DND-41 (cell line): ENCODE measurements at regions not wholly inside any gene's neighbourhood (a gene's known extent, or its start where the extent isn't known, plus 50 kb on each side); places are given as distances from the start of the nearest gene placed in this dataset.

Experiments
- ATAC-seq: fragments of 200-7000 bp; cut with Tn5 transposase; 3 replicates; pipeline ENCODE4 v1.9.1; 2021; ENCODE audit warnings: low read depth; ENCODE audit not compliant: insufficient read depth
- DNase-seq: peaks from one replicate; pipeline ENCODE4 v3.0.0-alpha.2; 2020
- H2AFZ ChIP-seq: 2 replicates; pipeline ENCODE4 v1.6.0; 2012; ENCODE audit warnings: low read depth, low read length
- H3K27ac ChIP-seq: 2 replicates; pipeline ENCODE4 v1.5.1; 2012; ENCODE audit warnings: low read length, inconsistent platforms
- H3K27me3 ChIP-seq: fragments of 200-600 bp; sonication (generic); 2 replicates; pipeline ENCODE4 v1.6.0; 2012; ENCODE audit warnings: low read length, mild to moderate bottlenecking, inconsistent platforms; ENCODE audit not compliant: insufficient read depth, poor library complexity
- H3K36me3 ChIP-seq: 2 replicates; pipeline ENCODE4 v1.5.1; 2012; ENCODE audit warnings: low read length, inconsistent platforms; ENCODE audit not compliant: insufficient read depth
- H3K4me1 ChIP-seq: 2 replicates; pipeline ENCODE4 v1.5.1; 2012; ENCODE audit warnings: mild to moderate bottlenecking, low read length; ENCODE audit not compliant: insufficient read depth
- H3K4me2 ChIP-seq: 2 replicates; pipeline ENCODE4 v1.6.0; 2012; ENCODE audit warnings: mild to moderate bottlenecking, moderate library complexity, low read length, inconsistent platforms; ENCODE audit not compliant: insufficient read depth
- H3K4me3 ChIP-seq, 2 experiments: fragments of 200-600 bp in 1 of 2; shearing (Covaris generic) in 1 of 2; 2 replicates each; pipeline ENCODE4 v1.5.1; 2012 to 2016; ENCODE audit warnings: inconsistent platforms in 2 of 2, low read length in 2 of 2, mild to moderate bottlenecking in 2 of 2, low read depth in 1 of 2, moderate library complexity in 1 of 2
- H3K79me2 ChIP-seq: 2 replicates; pipeline ENCODE4 v1.6.0; 2012; ENCODE audit warnings: low read length, inconsistent platforms; ENCODE audit not compliant: insufficient read depth
- H3K9ac ChIP-seq: 2 replicates; pipeline ENCODE4 v1.6.0; 2012; ENCODE audit warnings: low read depth, mild to moderate bottlenecking, inconsistent platforms, low read length, moderate library complexity
- H3K9me3 ChIP-seq: 2 replicates; pipeline ENCODE4 v1.5.1; 2012; ENCODE audit warnings: low read length, moderate library complexity, mild to moderate bottlenecking, inconsistent platforms; ENCODE audit not compliant: insufficient read depth, severe bottlenecking
- H4K20me1 ChIP-seq: 2 replicates; pipeline ENCODE4 v1.6.0; 2012; ENCODE audit warnings: low read length; ENCODE audit not compliant: insufficient read depth
- CTCF ChIP-seq: IDR thresholded peaks from 2 replicates; pipeline ENCODE4 v1.5.1; 2012; ENCODE audit warnings: borderline replicate concordance, low read length, moderate library complexity, mild to moderate bottlenecking; ENCODE audit not compliant: poor library complexity, severe bottlenecking; ENCODE audit errors: extremely low read depth
- EZH2 ChIP-seq: IDR thresholded peaks from 3 replicates; pipeline ENCODE4 v1.6.1; 2012; ENCODE audit warnings: borderline replicate concordance, low read depth, mild to moderate bottlenecking, moderate library complexity, low read length, inconsistent platforms; ENCODE audit not compliant: severe bottlenecking

- no peak overlapping the region for H3K9ac ChIP-seq
- TF ChIP-seq CTCF (no peak), EZH2 (no peak)
- ATAC-seq (no peak), DNase-seq (no peak)
- no peaks in the 10 kb centered on the region for H3K36me3 ChIP-seq
- H3K4me1 ChIP-seq: no peaks in the 10 kb centered on the region
- H3K4me2 ChIP-seq: no peak overlapping the region
- no peaks in the 10 kb centered on the region for H3K79me2 ChIP-seq
- no peak overlapping the region for H3K4me3 ChIP-seq
- H2AFZ ChIP-seq: no peak overlapping the region
- no peaks in the 10 kb centered on the region for H3K9me3 ChIP-seq
- no peak overlapping the region for H3K27ac ChIP-seq
- no peaks in the 10 kb centered on the region for H3K27me3 ChIP-seq
- H4K20me1 ChIP-seq: no peaks in the 10 kb centered on the region
Observed at GRCh38 chr10:20466731-20467130, 430.4 kb downstream of the NEBL start.

- Histone ChIP-seq H3K79me2 (no peaks in the 10 kb centered on the region), H3K27ac (no peak overlapping the region), H3K9ac (no peak overlapping the region), H3K4me2 (no peak overlapping the region), H4K20me1 (no peaks in the 10 kb centered on the region), H3K36me3 (no peaks in the 10 kb centered on the region), H3K4me3 (no peak overlapping the region), H2AFZ (no peak overlapping the region), H3K4me1 (no peaks in the 10 kb centered on the region), H3K27me3 (no peaks in the 10 kb centered on the region), H3K9me3 (no peaks in the 10 kb centered on the region)
- TF ChIP-seq CTCF (no peak), EZH2 (no peak)
- DNase-seq (no peak), ATAC-seq (no peak)
Observed at GRCh38 chr10:20457649-20458048, 439.5 kb downstream of the NEBL start.

GRCh38 chr10:20455774-20456173 lies 441.3 kb downstream of the NEBL start:
- no peaks in the 10 kb centered on the region for H3K9me3 ChIP-seq
- no peak for TF ChIP-seq CTCF
- no peak for TF ChIP-seq EZH2
- no peaks in the 10 kb centered on the region for H3K36me3 ChIP-seq
- no peaks in the 10 kb centered on the region for H3K27me3 ChIP-seq
- H3K4me1 ChIP-seq: no peaks in the 10 kb centered on the region
- no peak for DNase-seq
- no peak overlapping the region for H3K4me2 ChIP-seq
- H3K27ac ChIP-seq: no peak overlapping the region
- H2AFZ ChIP-seq: no peak overlapping the region
- H4K20me1 ChIP-seq: no peaks in the 10 kb centered on the region
- H3K4me3 ChIP-seq: no peak overlapping the region
- ATAC-seq: no peak
- no peaks in the 10 kb centered on the region for H3K79me2 ChIP-seq
- no peak overlapping the region for H3K9ac ChIP-seq

- Histone ChIP-seq H3K9me3 (no peaks in the 10 kb centered on the region), H3K79me2 (no peaks in the 10 kb centered on the region)
- TF ChIP-seq CTCF (no peak), EZH2 (no peak)
Observed at GRCh38 chr10:20454331-20454730, 442.8 kb downstream of the NEBL start.

More at GRCh38 chr10:20454331-20454730, 442.8 kb downstream of the NEBL start:
- DNase-seq (no peak), ATAC-seq (no peak)
- H2AFZ ChIP-seq: no peak overlapping the region
- no peaks in the 10 kb centered on the region for H3K36me3 ChIP-seq
- H3K4me3 ChIP-seq: no peak overlapping the region
- no peaks in the 10 kb centered on the region for H3K27me3 ChIP-seq
- H3K4me2 ChIP-seq: no peak overlapping the region
- H3K4me1 ChIP-seq: no peaks in the 10 kb centered on the region
- H4K20me1 ChIP-seq: no peaks in the 10 kb centered on the region
- no peak overlapping the region for H3K27ac ChIP-seq
- no peak overlapping the region for H3K9ac ChIP-seq
